Loucy (cell line): ENCODE measurements at regions not wholly inside any gene's neighbourhood (a gene's known extent, or its start where the extent isn't known, plus 50 kb on each side); places are given as distances from the start of the nearest gene placed in this dataset.
"Not testable (repeated sequence)": the region's sequence is repeated elsewhere in the genome, so short reads cannot be mapped to it uniquely, and the experiment has no call there.

Experiments
- H2AFZ ChIP-seq: fragments of 200-600 bp; sonication (generic); 2 replicates; pipeline ENCODE4 v1.6.0; 2016; ENCODE audit warnings: antibody characterized with exemption, mild to moderate bottlenecking, low read length, moderate library complexity
- H3F3A ChIP-seq: fragments of 200-600 bp; 2 replicates; pipeline ENCODE4 v1.6.0; 2016; ENCODE audit warnings: antibody characterized with exemption, low read depth, mild to moderate bottlenecking
- H3K27me3 ChIP-seq: fragments of 200-600 bp; sonication (generic); 2 replicates; pipeline ENCODE4 v1.6.1; 2014; ENCODE audit warnings: low read length, mild to moderate bottlenecking; ENCODE audit not compliant: insufficient read depth, poor library complexity, severe bottlenecking
- H3K36me3 ChIP-seq: fragments of 200-600 bp; sonication (generic); 2 replicates; pipeline ENCODE4 v1.6.1; 2016; ENCODE audit warnings: low read length; ENCODE audit not compliant: insufficient read depth
- H3K4me1 ChIP-seq: fragments of 200-600 bp; sonication (generic); 2 replicates; pipeline ENCODE4 v1.5.1; 2014; ENCODE audit warnings: low read length, mild to moderate bottlenecking; ENCODE audit not compliant: insufficient read depth, poor library complexity, severe bottlenecking
- H3K4me2 ChIP-seq: fragments of 200-600 bp; sonication (generic); 2 replicates; pipeline ENCODE4 v1.6.0; 2014; ENCODE audit warnings: antibody characterized with exemption, low read length, low read depth, mild to moderate bottlenecking; ENCODE audit not compliant: poor library complexity, severe bottlenecking
- H3K4me3 ChIP-seq: fragments of 200-600 bp; sonication (generic); 2 replicates; pipeline ENCODE4 v1.5.1; 2014; ENCODE audit warnings: low read length, mild to moderate bottlenecking, mixed read lengths; ENCODE audit not compliant: poor library complexity, severe bottlenecking
- H3K79me2 ChIP-seq: fragments of 200-600 bp; sonication (generic); 2 replicates; pipeline ENCODE4 v1.6.1; 2014; ENCODE audit warnings: low read length; ENCODE audit not compliant: insufficient read depth
- H3K9ac ChIP-seq: fragments of 200-600 bp; sonication (generic); 2 replicates; pipeline ENCODE4 v1.6.0; 2014; ENCODE audit warnings: mild to moderate bottlenecking, low read depth, low read length, moderate library complexity; ENCODE audit not compliant: poor library complexity, severe bottlenecking
- H3K9me2 ChIP-seq: fragments of 200-600 bp; sonication (generic); replicated peaks from 2 replicates; pipeline ENCODE4 v1.6.1; 2016; ENCODE audit warnings: low read depth, low read length, mixed read lengths
- H3K9me3 ChIP-seq: fragments of 200-600 bp; sonication (generic); 2 replicates; pipeline ENCODE4 v1.6.1; 2014; ENCODE audit warnings: mild to moderate bottlenecking, antibody characterized with exemption, low read length, low read depth; ENCODE audit not compliant: insufficient read depth
- H4K20me1 ChIP-seq: fragments of 200-600 bp; sonication (generic); 2 replicates; pipeline ENCODE4 v1.6.0; 2014; ENCODE audit warnings: antibody characterized with exemption, low read length, mild to moderate bottlenecking; ENCODE audit not compliant: insufficient read depth, poor library complexity, severe bottlenecking
- CTCF ChIP-seq: fragments of 200-600 bp; sonication (generic); conservative IDR thresholded peaks from 2 replicates; pipeline ENCODE4 v1.5.1; 2014; ENCODE audit warnings: mild to moderate bottlenecking, antibody characterized with exemption, low read length
- EZH2phosphoT487 ChIP-seq: fragments of 200-600 bp; IDR thresholded peaks from 2 replicates; pipeline ENCODE4 v1.6.1; 2018; ENCODE audit warnings: antibody characterized with exemption, mild to moderate bottlenecking, moderate library complexity, borderline replicate concordance

DNA sequence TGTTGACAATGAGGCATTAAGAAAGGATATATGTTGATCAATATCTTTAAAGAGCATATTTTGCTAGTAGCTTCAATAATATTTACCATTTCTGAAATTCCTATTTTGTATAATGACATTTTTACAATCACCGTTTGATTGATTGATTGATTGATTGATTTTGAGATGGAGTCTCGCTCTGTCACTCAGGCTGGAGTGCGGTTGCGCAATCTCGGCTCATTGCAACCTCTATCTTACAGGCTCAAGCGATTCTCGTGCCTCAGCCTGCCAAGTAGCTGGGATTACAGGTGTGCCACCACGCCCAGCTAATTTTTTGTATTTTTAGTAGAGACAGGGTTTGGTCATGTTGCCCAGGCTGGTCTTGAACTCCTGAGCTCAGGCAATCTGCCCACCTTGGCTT, 150.9 kb upstream of the TEX13D start:
- not testable (repeated sequence) for H3F3A ChIP-seq, H4K20me1 ChIP-seq, H3K9me2 ChIP-seq, H3K4me2 ChIP-seq, H3K36me3 ChIP-seq, H3K9ac ChIP-seq, H3K79me2 ChIP-seq, H3K4me1 ChIP-seq, H3K27me3 ChIP-seq, H2AFZ ChIP-seq, H3K4me3 ChIP-seq, H3K9me3 ChIP-seq

GRCh38 chrX:124190440-124190839, 142.0 kb upstream of the TEX13D start:
- no peak overlapping the region for H3K4me2 ChIP-seq
- no peak for TF ChIP-seq CTCF
- TF ChIP-seq EZH2phosphoT487 = no peak

DNA sequence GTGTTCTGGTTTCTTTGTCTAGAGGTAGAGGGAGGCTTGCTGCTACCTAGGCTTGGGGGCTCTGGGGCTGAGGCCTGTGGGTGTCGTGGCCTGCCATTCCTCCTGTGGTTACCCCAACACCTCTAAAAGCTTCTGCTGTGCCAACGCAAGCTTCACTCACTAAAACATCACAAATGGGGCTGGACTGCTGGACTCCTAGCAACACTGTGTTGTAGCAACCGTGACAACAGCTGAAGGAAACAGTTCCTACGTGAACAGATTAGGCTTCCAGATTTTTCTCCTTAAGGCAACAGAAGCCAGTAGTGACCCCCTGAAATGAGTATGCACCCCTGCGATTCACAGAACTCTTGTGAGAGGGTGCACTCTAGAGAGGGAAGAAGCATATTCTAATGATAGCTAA, 138.3 kb upstream of the TEX13D start:
- TF ChIP-seq CTCF (no peak), EZH2phosphoT487 (no peak)
- Histone ChIP-seq H3K4me1 (no peaks in the 10 kb centered on the region), H2AFZ (no peak overlapping the region), H3K79me2 (no peaks in the 10 kb centered on the region), H3K9me2 (no peaks in the 10 kb centered on the region), H3K4me2 (no peak overlapping the region), H3K9ac (no peak overlapping the region), H3K4me3 (no peak overlapping the region), H3F3A (no peaks in the 10 kb centered on the region), H3K9me3 (no peaks in the 10 kb centered on the region), H3K36me3 (no peaks in the 10 kb centered on the region), H3K27me3 (no peaks in the 10 kb centered on the region), H4K20me1 (no peaks in the 10 kb centered on the region)

More at GRCh38 chrX:124190440-124190839, 142.0 kb upstream of the TEX13D start:
- no peaks in the 10 kb centered on the region for H3K36me3 ChIP-seq
- H3K9me2 ChIP-seq = no peaks in the 10 kb centered on the region
- no peak overlapping the region for H2AFZ ChIP-seq
- no peak overlapping the region for H3K9ac ChIP-seq
- H4K20me1 ChIP-seq = no peaks in the 10 kb centered on the region
- no peaks in the 10 kb centered on the region for H3K27me3 ChIP-seq
- no peaks in the 10 kb centered on the region for H3K79me2 ChIP-seq
- H3F3A ChIP-seq = no peaks in the 10 kb centered on the region
- H3K9me3 ChIP-seq = no peaks in the 10 kb centered on the region
- no peak overlapping the region for H3K4me3 ChIP-seq
- no peaks in the 10 kb centered on the region for H3K4me1 ChIP-seq

- no peaks in the 10 kb centered on the region for H3K9me3 ChIP-seq
- no peaks in the 10 kb centered on the region for H3K9me2 ChIP-seq
- no peak overlapping the region for H3K9ac ChIP-seq
- H3K4me1 ChIP-seq = no peaks in the 10 kb centered on the region
- no peaks in the 10 kb centered on the region for H4K20me1 ChIP-seq
- no peaks in the 10 kb centered on the region for H3K36me3 ChIP-seq
- H3K79me2 ChIP-seq = no peaks in the 10 kb centered on the region
- no peaks in the 10 kb centered on the region for H3F3A ChIP-seq
- no peak overlapping the region for H3K4me2 ChIP-seq
- H3K27me3 ChIP-seq = no peaks in the 10 kb centered on the region
- no peak overlapping the region for H2AFZ ChIP-seq
- TF ChIP-seq EZH2phosphoT487 (no peak), CTCF (no peak)
- no peak overlapping the region for H3K4me3 ChIP-seq
These were observed 137.6 kb upstream of the TEX13D start for GRCh38 chrX:124194901-124195300.
